ENCODE measurements at regions not wholly inside any gene's neighbourhood (a gene's known extent, or its start where the extent isn't known, plus 50 kb on each side); places are given as distances from the start of the nearest gene placed in this dataset.

DNA sequence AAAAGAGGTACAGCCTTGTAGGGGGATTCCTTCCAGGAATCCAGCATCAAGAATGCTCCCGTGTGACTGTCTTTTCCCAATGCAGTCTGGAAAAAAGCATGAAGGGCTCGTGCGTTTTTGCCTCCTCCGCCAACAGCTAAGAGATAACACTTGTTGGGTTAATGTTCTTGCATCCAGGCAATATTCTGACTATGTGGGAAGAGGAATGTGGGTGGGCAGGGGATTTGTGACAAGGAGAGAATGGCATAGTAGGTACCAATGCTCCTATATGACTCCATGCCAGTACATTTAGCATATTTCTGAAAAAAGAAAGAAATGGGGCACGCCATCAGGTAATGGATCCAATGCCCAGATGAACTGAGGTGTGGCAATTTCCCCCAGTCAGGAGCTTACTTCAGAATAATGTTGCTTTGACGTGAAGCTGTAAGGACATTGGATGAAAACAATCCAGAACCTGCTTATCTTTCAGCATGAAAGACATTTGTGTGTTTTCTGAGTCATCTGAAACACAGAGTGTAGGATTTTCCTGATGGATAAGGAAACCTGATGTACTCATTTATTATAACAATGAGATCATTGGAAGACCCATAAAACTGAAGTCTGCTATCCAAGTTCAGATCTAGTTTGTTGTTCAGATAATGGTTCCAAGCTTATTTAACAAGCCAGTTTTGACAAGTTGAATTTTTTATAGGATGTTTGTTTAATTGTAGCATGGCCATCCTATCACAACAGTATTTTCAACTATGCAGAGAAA is 105.5 kb downstream of the LYPLAL1 start:
- peak; percentile 58 for DNase-seq (ENCODE audit: low spot score)

DNA sequence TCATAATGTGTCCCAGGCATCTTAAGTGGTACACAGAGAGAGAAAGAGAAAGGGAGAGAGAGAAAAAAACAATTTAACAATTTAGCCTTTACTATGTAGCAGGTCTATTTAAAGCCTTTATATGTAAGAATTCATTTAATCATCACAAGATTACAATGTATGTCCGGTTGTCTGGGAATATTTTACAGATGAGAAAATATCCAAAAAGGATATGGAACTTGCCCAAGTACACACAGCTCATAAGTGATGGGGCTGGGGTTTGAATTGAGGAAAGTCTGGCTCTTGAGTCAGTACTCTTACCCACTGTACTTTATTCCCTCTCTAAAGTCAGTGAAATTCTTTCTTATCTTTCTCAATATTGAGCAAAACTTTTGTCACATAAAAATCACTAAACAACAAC is 104.6 kb downstream of the LYPLAL1 start:
- no peak for DNase-seq (ENCODE audit: low spot score)

DNA sequence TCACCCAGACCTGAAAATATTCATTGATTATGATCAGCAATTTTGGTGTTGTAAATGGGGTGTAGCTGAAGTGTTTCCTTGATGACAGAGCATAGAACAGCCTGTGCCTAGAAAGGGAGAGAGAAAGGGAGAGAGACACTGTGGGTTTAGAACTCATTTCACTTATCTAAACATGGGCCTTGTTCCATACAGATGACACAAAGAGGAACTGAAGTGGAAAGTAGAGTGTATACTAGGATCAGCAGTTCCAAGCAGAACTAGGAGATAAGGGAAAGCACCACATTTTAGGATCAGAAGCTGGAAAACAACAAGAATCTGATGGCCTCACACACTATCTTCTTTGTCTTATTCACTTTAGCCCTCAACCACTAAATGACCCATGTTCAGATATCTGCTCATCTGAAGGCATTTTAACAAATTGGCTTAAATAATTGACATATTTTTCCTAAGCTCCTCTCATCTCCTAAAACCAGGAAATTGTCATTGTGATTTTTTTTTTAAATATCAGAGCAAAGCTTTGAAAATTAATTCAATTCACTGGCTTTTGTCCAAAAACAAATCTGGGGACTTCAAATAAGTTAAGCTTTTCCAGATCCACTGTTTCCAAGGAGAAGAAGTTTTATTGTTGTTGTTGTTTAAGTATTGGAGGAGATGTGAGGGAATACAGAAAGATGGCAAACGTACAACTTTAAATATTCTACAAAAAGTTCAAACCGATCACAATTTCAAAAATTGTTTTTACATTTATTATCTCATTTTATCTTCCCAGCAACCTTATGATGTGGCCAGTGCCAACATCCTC is 103.8 kb downstream of the LYPLAL1 start:
- no peak for DNase-seq (ENCODE audit: low spot score)

DNA sequence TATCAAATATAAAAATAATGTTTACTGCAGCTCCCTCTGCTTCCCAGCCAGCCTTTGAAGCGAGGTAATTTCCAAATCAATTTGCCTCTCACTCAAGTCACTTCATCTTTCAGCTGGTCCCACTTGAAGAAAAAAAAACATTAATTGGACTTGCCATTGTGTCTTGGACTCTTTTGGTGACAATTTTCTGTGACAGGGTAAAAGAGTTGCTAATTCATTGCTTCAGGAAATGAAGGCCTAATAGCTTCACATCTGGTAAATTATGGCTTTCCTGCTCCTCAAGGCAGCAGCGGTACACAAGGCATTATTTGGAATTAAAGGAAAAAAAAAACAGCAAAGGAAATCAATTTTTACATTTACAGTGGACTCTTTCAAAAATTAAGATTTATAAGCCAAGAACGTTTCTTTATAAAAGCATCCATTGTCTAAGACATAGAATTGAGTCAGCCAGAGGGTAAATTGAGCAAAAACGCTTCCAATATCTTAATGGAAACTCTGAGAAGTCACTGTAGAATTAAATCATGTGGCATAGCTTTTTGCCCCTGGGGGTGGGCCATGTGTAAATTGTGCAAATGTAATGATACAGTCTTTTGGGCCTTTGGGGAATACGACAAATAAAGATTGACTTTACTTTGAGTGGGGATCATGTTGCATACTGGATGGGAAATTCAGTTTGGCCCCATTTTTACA is 102.5 kb downstream of the LYPLAL1 start:
- DNase-seq (ENCODE audit: low spot score), result no peak

DNA sequence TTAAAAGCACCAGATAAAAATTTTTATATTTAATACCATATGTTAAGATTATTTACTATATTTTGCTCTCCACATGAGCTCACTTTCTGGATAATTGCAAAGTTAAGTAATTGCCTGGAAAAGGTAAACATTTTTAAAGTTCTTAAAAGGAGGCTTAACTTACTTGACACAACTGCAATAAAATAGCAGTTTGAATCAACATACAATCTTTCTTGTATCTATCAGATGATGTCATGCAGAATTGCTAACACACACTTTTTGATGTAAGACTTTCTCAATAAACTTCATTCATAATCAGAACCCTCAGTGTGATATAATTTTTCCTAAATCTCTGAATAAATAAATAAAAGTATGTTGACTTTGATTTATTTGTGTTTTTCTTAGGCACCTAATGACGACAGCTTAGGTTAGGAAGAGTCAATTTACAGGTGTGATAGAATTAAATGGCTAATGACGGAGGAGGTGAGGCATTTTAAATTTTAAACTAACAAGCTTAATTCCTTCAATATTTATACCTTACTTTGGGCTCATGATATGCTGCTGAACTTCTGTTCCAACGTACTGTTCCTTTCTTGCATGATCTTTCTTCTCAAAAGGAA is 99.5 kb downstream of the LYPLAL1 start:
- DNase-seq (ENCODE audit: low spot score), result no peak

DNA sequence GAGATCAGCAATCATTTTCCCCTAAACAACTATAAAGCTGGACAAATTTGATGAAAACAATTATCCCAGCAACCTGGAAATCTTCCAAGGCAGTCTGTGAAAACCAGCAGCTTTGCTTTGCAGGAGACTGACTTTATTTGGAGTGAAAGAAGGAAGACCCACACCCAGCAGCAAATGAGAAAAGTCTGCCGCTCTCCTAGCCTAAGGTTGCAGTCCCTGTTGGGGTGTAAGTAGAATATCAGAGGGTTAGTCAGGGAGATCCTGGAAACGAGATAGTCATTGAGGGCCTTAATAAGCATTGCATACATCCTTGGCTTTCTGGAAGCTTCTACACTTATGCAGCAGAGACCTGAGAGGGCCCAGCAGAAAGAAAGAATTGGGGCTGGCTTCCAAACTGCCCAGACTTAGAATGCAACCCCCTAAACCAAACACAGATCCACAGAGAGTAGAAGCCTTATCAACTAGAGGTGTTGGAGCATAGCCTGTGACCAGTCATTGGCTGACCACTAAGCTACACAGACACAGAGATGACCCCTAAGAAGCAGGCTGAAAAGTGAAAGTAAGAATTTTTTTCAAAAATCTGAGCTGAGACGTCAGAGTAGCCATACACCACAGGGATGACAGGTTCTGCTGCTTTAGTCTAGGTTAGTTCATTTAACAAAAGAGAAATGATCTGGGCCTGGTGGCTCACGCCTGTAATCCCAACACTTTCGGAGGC is 98.3 kb downstream of the LYPLAL1 start:
- no peak for DNase-seq (ENCODE audit: low spot score)

DNA sequence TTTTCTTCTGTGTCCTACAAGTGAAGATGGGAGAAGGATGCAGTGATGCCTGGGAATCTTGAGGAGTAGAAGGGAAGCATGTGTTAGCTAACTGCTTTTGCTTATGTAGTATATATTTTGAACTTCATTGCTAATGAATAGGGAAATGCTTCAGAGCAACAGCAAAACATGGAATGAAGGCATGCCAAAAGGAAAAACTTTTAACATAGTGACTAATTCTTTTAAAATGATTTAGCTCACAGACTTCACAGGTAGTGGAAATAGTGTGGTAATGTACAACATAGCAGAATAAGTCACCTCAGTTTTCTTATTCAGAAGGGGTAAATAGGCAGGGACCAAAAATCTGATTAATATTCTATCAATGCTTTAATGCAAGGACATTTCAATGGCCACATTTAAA is 95.5 kb downstream of the LYPLAL1 start:
- DNase-seq (ENCODE audit: low spot score), result no peak

DNA sequence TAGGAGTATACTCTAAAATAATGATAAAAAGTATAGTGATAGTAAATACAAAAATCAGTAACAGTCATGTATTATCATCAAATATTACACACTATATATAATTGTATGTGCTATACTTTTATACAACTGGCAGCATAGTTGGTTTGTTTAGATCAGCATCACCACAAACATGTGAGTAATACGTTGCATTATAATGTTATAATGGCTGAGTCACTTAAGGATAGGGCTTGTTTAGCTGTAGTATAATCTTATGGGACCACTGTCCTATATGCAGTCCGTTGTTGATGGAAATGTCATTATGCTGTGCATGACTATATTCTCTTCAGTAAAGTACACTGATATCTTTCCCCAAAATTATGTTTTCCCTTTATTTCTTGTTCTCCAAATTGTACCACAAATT is 92.8 kb downstream of the LYPLAL1 start:
- no peak for DNase-seq (ENCODE audit: low spot score)

DNA sequence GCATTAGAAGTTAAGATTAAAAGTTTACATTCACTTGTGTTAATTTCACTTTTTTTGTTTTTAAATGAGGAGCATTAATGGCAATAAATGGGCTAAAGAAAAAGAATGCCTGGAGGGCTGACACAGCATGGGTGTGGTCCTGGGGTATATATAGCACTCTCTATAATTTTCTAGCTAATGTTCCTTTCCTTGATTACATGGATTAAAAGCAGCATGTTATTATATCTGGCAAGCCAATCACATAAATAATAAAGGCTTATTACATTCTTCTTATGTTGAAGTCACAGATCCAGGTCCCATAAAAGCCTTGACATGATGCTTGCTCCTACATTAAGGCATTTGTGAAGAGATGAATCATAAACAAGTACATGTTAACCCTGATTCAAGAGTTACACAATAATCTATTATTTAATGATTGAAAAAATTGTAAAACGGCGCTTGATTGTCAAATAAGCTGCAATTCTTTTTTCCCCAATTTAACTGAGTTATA is 91.4 kb downstream of the LYPLAL1 start:
- no peak for DNase-seq (ENCODE audit: low spot score)

DNA sequence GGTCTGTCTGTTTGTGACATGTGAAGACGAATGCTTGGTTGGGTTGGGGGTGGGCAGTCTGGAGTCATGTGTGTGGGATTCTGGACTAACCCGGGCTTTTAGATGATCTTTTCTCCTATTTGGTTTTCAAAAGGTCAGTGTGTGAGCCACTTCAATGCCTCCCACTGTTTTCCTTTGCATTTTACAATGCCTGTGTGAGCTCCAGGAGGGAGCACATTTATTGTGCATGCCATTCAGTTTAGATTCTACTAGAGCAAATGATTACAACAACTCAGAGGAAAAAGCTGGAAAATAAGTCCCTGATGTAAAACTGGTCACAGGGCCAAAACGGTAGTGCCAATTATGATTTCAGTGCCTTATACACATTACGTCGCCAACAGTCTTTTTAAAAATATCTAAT is 90.9 kb downstream of the LYPLAL1 start:
- DNase-seq (ENCODE audit: low spot score), result no peak

Measured in HT-29 (cell line).